GM13977 (cell line): ENCODE measurements at regions not wholly inside any gene's neighbourhood (a gene's known extent, or its start where the extent isn't known, plus 50 kb on each side); places are given as distances from the start of the nearest gene placed in this dataset.
"Not testable (repeated sequence)": the region's sequence is repeated elsewhere in the genome, so short reads cannot be mapped to it uniquely, and the experiment has no call there.

Experiments
- DNase-seq: peaks from one replicate; pipeline ENCODE4 v3.0.0; 2012; ENCODE audit warnings: low spot score
- in situ Hi-C: fragments of 300-500 bp; cut with MboI; formaldehyde crosslinking; loops from one replicate; pipeline ENCODE4 v1.12.0; 2022; ENCODE audit warnings: low sequenced_read_pairs, low pct_unique_long_range_greater_than_20kb, mixed read lengths, inconsistent platforms; ENCODE audit not compliant: unreplicated experiment
- TF ChIP-seq, protein P1 (sequence below): IDR thresholded peaks from 2 replicates; pipeline ENCODE4 v1.5.1; 2012; ENCODE audit warnings: mild to moderate bottlenecking, control low read depth; ENCODE audit not compliant: insufficient read depth; ENCODE audit errors: extremely low read depth, missing control alignments

DNA sequence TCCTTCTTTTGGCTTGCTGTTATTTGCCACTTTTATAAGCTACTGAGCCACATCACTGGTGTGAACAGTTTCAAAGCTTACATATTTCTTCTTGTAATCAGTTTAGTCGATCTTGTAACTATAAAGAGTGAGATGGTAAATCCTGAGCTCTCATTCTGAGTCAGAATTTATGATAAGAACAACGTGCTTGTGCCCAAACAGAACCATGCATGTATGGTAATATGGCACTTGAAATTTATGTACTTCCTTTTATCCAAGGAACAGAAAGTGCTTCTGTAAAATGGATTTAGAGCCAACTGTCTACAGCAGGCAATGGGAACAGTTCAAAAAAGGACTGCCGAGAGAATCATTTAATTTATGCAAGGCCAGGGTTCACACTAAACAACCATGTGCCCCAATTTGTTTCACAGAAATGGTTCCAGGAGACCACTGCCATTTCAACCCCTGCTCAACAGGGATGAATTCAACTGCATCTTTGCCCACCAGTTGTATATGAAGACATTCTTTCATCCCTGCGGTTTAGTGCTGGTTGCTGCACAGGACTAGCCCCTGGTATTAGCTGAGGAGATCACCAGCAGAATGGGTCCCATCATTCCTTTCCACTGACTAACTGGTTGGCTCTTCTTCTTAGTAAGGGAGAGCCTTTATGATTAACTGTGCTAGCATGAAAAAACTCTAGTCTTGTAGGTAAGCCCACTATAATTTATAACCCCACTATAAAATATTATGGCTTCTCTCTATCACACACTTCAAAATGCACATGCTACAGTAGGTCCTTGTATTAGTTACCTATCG, 162.9 kb upstream of the PGRMC2 start:
- TF ChIP-seq, protein P1, sequence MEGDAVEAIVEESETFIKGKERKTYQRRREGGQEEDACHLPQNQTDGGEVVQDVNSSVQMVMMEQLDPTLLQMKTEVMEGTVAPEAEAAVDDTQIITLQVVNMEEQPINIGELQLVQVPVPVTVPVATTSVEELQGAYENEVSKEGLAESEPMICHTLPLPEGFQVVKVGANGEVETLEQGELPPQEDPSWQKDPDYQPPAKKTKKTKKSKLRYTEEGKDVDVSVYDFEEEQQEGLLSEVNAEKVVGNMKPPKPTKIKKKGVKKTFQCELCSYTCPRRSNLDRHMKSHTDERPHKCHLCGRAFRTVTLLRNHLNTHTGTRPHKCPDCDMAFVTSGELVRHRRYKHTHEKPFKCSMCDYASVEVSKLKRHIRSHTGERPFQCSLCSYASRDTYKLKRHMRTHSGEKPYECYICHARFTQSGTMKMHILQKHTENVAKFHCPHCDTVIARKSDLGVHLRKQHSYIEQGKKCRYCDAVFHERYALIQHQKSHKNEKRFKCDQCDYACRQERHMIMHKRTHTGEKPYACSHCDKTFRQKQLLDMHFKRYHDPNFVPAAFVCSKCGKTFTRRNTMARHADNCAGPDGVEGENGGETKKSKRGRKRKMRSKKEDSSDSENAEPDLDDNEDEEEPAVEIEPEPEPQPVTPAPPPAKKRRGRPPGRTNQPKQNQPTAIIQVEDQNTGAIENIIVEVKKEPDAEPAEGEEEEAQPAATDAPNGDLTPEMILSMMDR, result no peak
- in situ Hi-C loops, result no loop called here
- no peak for DNase-seq

DNA sequence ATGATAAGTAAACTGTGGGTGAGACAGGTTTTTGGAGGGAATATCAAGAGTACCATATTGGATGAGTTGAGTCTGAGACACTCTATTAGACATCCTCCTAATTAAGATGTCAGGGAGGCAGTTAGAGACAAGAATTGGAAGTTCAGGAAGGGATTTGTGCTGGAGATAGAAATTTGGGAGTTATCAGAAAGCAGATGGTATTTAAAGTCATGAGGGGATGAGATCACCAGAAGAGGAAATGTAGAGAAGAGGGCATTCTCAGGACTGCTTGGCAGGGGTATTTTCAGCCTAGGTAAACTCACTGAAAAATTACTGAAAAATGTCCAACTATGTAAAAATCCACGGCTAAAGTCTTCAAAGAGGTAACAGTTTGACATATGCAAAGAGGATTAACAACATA, 161.6 kb upstream of the PGRMC2 start:
- no peak for DNase-seq
- in situ Hi-C loops, result no loop called here
- TF ChIP-seq, protein P1, result no peak

DNA sequence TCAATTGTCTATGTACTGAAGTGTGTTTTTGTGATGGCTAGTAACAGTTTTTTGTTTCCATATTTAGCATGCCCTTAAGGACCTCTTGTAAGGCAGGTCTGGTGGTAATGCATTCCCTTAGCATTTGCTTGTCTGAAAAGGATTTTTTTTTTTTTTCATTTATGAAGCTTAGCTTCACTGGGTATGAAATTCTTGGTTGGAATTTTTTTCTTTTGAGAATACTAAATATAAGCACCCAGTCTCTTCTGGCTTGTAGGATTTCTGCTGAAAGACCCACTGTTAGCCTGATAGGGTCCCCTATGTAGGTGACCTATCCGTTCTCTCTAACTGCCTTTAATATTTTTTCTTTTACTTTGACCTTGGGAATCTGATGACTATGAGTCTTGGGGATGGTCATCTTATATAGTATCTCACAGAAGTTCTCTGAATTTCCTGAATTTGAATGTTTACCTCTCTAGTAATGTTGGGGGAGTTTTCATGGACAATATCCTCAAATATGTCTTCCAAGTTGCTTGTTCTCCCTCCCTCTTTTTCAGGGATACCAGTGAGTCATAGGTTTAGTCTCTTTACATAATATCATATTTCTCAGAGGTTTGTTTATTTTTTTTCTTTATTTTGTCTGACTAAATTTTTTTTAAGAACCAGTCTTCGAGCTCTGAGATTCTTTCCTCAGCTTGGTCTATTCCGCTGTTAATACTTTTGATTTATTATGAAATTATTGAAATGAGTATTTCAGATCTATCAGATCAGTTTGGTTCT, 157.1 kb upstream of the PGRMC2 start:
- in situ Hi-C loops, result no loop called here
- no peak for DNase-seq
- TF ChIP-seq, protein P1, result no peak

DNA sequence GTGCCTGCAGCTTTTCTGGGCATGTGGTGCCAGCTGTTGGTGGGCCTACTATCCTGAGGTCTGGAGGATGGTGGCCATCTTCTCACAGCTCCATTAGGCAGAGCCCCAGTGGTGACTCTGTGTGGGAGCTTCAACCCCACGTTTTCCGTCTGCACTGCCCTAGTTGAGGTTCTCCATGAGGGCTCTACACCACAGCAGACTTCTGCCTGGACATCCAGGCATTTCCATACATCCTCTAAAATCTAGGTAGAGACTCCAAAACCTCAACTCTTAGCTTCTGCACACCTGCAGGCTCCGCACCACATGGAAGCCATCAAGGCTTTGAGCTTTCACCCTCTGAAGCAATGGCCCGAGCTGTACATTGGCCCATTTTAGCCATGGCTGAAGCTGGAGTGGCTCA, 153.3 kb upstream of the PGRMC2 start:
- TF ChIP-seq, protein P1, result no peak
- no peak for DNase-seq
- in situ Hi-C loops, result no loop called here

DNA sequence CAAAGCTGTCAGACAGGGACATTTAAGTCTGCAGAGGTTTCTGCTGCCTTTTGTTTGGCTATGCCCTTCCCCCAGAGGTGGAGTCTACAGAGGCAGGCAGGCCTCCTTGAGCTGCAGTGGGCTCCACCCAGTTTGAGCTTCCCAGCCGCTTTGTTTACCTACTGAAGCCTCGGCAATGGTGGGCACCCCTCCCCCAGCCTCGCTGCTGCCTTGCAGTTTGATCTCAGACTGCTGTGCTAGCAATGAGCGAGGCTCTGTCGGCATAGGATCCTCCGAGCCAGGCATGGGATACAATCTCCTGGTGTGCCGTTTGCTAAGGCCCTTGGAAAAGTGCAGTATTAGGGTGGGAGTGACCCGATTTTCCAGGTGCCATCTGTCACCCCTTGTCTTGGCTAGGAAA, 149.4 kb upstream of the PGRMC2 start:
- DNase-seq, in situ Hi-C loops: not testable (repeated sequence)

DNA sequence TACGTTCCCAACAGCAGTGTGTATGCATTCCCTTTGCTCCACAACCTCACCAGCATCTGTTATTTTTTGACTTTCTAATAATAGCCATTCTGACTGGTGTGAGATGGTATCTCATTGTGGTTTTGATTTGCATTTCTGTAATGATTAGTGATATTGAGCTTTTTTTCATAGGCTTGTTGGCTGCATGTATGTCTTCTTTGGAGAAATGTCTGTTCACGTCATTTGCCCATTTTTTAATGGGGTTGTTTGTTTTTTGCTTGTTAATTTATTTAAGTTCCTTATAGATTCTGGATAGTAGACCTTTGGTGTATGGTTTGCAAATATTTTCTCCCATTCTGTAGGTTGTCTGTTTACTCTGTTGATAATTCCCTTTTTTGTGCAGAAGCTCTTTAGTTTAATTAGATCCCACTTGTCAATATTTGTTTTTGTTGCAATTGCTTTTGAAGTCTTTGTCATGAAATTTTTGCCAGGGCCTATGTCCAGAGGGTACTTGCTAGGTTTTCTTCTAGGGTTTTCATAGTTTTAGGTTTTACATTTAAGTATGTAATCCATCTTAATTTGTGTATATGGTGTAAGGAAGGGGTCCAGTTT, 141.5 kb upstream of the PGRMC2 start:
- in situ Hi-C loops, DNase-seq: not testable (repeated sequence)

DNA sequence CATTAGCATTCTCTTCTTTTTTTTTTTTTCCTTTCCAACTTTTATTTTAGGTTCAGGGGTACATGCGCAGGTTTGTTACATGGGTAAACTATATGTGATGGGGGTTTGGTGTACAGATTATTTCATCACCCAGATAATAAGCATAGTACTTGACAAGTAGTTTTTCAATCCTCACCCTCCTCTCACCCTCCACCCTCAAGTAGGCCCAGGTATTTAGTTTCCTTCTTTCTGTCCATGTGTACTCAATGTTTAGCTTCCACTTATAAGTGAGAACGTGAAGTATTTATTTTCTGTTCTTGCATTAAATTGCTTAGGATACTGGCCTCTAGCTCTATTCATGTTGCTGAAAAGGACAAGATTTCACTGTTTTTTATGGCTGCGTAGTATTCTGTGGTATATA, 140.8 kb upstream of the PGRMC2 start:
- TF ChIP-seq, protein P1, result no peak
- in situ Hi-C loops, result no loop called here
- DNase-seq, result no peak
